Esophagus muscularis mucosa (tissue), 3 donors: ENCODE measurements at regions not wholly inside any gene's neighbourhood (a gene's known extent, or its start where the extent isn't known, plus 50 kb on each side); places are given as distances from the start of the nearest gene placed in this dataset.

Experiments used
- POLR2AphosphoS5 ChIP-seq, 2 donors: sonication (generic); formaldehyde crosslinking; IDR thresholded peaks; one replicate each; pipeline ENCODE4 v1.6.1; 2017; ENCODE audit warnings: antibody characterized with exemption in 2 of 2
- TF ChIP-seq, protein P1 (sequence below), 3 experiments: fragments of 200-600 bp in 2 of 3; fragments of 450-650 bp in 1 of 3; sonication (generic) in 2 of 3; IDR thresholded peaks; one replicate each; pipeline ENCODE4 v1.5.1; 2017 to 2019; ENCODE audit warnings: antibody characterized with exemption in 3 of 3, mild to moderate bottlenecking in 2 of 3, moderate library complexity in 1 of 3

DNA sequence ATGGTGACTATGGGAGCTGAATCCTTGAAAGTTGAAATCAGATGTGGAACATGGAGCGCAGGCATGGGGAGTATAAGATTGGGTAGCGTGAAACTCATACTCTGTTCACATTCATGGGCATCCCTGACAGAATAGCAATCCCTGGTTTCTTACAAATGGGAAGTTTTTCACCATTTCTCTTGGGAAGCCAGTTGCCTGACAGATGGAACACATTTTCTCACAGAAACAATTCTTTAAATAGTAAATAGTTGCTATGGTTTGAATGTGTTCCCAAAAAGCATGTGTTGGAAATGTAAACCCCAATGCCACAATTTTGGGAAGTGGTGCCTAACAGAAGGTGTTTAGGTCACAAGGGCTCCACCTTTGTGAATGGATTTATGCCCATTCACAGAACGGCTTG lies 262.8 kb upstream of the HS3ST5 start:
- TF ChIP-seq, protein P1, sequence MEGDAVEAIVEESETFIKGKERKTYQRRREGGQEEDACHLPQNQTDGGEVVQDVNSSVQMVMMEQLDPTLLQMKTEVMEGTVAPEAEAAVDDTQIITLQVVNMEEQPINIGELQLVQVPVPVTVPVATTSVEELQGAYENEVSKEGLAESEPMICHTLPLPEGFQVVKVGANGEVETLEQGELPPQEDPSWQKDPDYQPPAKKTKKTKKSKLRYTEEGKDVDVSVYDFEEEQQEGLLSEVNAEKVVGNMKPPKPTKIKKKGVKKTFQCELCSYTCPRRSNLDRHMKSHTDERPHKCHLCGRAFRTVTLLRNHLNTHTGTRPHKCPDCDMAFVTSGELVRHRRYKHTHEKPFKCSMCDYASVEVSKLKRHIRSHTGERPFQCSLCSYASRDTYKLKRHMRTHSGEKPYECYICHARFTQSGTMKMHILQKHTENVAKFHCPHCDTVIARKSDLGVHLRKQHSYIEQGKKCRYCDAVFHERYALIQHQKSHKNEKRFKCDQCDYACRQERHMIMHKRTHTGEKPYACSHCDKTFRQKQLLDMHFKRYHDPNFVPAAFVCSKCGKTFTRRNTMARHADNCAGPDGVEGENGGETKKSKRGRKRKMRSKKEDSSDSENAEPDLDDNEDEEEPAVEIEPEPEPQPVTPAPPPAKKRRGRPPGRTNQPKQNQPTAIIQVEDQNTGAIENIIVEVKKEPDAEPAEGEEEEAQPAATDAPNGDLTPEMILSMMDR (IDR thresholded peaks at IDR 0.05): no peak
- no peak for TF ChIP-seq POLR2AphosphoS5 (IDR thresholded peaks at IDR 0.05)
